ENCODE measurements at regions not wholly inside any gene's neighbourhood (a gene's known extent, or its start where the extent isn't known, plus 50 kb on each side); places are given as distances from the start of the nearest gene placed in this dataset.

DNA sequence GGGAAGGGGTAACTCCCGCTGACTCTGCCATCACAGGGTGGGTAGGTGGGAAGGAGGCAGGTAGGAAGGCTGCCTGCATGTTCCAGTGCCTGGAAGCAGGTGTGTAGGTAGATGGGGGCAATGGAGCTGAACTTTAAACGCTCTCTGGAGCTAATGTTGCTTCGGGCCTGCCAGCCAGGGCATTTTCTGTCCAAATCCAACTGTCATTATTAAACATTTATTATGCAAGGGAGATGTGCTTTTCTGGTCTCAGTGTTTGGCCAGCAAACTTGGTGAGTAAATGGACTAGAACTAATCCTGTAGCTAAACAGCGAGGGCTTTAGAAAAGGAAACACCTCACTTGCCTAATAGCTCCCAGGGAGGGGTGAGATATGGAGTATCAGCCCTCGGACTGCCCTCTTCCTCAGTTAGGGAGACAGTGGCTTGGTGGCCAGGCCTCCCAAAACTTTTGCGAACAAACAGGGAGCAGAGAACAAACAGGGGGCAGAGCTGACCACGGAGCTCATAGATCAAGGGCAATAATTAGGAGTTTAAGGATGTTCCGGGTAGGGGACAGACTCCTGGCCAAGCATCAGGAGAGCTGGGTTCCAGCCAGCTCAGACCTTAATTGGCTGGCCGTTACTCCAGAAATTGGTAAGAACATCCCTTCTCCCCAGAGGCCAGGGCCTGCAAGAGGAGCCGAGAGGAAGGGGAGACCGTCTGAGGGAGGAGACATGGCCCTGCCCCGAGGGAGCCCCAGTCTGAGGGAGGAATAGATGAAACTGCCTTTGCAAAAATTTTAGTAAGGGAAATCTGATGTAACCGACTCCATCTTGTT, 131.1 kb downstream of the VEGFA start:
- TF ChIP-seq, protein P1, sequence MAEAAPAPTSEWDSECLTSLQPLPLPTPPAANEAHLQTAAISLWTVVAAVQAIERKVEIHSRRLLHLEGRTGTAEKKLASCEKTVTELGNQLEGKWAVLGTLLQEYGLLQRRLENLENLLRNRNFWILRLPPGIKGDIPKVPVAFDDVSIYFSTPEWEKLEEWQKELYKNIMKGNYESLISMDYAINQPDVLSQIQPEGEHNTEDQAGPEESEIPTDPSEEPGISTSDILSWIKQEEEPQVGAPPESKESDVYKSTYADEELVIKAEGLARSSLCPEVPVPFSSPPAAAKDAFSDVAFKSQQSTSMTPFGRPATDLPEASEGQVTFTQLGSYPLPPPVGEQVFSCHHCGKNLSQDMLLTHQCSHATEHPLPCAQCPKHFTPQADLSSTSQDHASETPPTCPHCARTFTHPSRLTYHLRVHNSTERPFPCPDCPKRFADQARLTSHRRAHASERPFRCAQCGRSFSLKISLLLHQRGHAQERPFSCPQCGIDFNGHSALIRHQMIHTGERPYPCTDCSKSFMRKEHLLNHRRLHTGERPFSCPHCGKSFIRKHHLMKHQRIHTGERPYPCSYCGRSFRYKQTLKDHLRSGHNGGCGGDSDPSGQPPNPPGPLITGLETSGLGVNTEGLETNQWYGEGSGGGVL (CRISPR knock-in tag; IDR thresholded peaks at IDR 0.05), result no peak
- TF ChIP-seq, protein P2, sequence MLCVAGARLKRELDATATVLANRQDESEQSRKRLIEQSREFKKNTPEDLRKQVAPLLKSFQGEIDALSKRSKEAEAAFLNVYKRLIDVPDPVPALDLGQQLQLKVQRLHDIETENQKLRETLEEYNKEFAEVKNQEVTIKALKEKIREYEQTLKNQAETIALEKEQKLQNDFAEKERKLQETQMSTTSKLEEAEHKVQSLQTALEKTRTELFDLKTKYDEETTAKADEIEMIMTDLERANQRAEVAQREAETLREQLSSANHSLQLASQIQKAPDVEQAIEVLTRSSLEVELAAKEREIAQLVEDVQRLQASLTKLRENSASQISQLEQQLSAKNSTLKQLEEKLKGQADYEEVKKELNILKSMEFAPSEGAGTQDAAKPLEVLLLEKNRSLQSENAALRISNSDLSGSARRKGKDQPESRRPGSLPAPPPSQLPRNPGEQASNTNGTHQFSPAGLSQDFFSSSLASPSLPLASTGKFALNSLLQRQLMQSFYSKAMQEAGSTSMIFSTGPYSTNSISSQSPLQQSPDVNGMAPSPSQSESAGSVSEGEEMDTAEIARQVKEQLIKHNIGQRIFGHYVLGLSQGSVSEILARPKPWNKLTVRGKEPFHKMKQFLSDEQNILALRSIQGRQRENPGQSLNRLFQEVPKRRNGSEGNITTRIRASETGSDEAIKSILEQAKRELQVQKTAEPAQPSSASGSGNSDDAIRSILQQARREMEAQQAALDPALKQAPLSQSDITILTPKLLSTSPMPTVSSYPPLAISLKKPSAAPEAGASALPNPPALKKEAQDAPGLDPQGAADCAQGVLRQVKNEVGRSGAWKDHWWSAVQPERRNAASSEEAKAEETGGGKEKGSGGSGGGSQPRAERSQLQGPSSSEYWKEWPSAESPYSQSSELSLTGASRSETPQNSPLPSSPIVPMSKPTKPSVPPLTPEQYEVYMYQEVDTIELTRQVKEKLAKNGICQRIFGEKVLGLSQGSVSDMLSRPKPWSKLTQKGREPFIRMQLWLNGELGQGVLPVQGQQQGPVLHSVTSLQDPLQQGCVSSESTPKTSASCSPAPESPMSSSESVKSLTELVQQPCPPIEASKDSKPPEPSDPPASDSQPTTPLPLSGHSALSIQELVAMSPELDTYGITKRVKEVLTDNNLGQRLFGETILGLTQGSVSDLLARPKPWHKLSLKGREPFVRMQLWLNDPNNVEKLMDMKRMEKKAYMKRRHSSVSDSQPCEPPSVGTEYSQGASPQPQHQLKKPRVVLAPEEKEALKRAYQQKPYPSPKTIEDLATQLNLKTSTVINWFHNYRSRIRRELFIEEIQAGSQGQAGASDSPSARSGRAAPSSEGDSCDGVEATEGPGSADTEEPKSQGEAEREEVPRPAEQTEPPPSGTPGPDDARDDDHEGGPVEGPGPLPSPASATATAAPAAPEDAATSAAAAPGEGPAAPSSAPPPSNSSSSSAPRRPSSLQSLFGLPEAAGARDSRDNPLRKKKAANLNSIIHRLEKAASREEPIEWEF (CRISPR knock-in tag; IDR thresholded peaks at IDR 0.05), result no peak
- TF ChIP-seq, protein P3, sequence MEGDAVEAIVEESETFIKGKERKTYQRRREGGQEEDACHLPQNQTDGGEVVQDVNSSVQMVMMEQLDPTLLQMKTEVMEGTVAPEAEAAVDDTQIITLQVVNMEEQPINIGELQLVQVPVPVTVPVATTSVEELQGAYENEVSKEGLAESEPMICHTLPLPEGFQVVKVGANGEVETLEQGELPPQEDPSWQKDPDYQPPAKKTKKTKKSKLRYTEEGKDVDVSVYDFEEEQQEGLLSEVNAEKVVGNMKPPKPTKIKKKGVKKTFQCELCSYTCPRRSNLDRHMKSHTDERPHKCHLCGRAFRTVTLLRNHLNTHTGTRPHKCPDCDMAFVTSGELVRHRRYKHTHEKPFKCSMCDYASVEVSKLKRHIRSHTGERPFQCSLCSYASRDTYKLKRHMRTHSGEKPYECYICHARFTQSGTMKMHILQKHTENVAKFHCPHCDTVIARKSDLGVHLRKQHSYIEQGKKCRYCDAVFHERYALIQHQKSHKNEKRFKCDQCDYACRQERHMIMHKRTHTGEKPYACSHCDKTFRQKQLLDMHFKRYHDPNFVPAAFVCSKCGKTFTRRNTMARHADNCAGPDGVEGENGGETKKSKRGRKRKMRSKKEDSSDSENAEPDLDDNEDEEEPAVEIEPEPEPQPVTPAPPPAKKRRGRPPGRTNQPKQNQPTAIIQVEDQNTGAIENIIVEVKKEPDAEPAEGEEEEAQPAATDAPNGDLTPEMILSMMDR (IDR thresholded peaks at IDR 0.05 in 2 of 3, conservative IDR thresholded peaks at IDR 0.05 in 1 of 3; ENCODE audit: insufficient read depth in 2 of 3, low read depth in 1 of 3, low read length in 3 of 3), result no peak
- TF ChIP-seq EZH2 (IDR thresholded peaks at IDR 0.05; ENCODE audit: borderline replicate concordance, low read depth, low read length) (no peak), EP300 (IDR thresholded peaks at IDR 0.05; ENCODE audit: low read length) (no peak), MCM5 (IDR thresholded peaks at IDR 0.05; ENCODE audit: low read depth) (no peak), POLR2A (conservative IDR thresholded peaks at IDR 0.05) (no peak), ZNF431 (CRISPR knock-in tag; IDR thresholded peaks at IDR 0.05) (no peak)
- TF ChIP-seq, protein P4, sequence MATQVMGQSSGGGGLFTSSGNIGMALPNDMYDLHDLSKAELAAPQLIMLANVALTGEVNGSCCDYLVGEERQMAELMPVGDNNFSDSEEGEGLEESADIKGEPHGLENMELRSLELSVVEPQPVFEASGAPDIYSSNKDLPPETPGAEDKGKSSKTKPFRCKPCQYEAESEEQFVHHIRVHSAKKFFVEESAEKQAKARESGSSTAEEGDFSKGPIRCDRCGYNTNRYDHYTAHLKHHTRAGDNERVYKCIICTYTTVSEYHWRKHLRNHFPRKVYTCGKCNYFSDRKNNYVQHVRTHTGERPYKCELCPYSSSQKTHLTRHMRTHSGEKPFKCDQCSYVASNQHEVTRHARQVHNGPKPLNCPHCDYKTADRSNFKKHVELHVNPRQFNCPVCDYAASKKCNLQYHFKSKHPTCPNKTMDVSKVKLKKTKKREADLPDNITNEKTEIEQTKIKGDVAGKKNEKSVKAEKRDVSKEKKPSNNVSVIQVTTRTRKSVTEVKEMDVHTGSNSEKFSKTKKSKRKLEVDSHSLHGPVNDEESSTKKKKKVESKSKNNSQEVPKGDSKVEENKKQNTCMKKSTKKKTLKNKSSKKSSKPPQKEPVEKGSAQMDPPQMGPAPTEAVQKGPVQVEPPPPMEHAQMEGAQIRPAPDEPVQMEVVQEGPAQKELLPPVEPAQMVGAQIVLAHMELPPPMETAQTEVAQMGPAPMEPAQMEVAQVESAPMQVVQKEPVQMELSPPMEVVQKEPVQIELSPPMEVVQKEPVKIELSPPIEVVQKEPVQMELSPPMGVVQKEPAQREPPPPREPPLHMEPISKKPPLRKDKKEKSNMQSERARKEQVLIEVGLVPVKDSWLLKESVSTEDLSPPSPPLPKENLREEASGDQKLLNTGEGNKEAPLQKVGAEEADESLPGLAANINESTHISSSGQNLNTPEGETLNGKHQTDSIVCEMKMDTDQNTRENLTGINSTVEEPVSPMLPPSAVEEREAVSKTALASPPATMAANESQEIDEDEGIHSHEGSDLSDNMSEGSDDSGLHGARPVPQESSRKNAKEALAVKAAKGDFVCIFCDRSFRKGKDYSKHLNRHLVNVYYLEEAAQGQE (IDR thresholded peaks at IDR 0.05; ENCODE audit: borderline replicate concordance), result no peak
- TF ChIP-seq, protein P4 (CRISPR knock-in tag; IDR thresholded peaks at IDR 0.05; ENCODE audit: low read depth), result no peak

Measured in K562 (cell line).